ENCODE measurements at regions not wholly inside any gene's neighbourhood (a gene's known extent, or its start where the extent isn't known, plus 50 kb on each side); places are given as distances from the start of the nearest gene placed in this dataset.

DNA sequence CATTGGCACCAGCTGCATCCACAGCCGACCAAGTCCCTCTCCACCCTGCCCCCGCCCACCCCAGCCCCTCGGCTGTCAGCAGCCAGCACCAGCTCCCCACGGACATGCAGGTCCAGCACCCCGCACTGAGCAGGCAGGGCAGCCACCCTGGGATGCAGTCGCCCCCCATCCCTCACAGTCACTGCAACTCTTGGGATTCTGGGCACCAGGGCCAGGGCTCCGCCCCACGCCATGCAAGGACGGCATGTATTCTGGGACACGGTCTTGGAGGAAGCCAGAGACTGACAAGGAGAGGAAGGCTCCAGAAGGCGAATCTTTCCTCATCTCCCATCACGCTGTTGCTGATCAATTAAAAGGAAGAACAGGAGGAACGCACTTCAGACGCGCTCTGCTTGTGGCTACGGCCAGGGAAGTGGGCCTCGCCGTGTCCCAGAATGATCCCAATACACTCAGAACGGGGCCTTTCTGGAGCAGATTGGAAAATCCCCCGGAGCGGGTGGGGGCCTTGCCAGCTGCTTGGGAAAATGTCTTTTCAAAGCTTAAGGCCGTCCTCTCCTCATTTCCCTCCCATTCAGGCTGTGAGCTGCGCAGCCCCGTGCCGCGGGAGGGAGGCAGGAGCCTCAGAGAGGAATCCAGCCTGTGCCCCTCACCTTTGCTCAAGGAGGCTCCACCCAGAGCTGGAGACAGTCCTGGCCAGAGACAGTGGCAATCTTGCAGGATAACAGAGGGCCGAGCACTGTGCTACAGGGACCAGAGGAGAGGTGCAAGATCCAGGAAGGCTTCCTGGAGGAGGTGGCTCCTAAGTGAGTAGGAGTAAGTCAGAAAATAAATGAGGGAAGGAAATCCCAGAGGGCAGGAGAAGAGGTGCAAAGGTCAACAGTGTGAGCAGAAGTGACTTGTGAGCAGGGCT is 54.1 kb upstream of the DIO3 start (continued):
- TF ChIP-seq, protein P1, sequence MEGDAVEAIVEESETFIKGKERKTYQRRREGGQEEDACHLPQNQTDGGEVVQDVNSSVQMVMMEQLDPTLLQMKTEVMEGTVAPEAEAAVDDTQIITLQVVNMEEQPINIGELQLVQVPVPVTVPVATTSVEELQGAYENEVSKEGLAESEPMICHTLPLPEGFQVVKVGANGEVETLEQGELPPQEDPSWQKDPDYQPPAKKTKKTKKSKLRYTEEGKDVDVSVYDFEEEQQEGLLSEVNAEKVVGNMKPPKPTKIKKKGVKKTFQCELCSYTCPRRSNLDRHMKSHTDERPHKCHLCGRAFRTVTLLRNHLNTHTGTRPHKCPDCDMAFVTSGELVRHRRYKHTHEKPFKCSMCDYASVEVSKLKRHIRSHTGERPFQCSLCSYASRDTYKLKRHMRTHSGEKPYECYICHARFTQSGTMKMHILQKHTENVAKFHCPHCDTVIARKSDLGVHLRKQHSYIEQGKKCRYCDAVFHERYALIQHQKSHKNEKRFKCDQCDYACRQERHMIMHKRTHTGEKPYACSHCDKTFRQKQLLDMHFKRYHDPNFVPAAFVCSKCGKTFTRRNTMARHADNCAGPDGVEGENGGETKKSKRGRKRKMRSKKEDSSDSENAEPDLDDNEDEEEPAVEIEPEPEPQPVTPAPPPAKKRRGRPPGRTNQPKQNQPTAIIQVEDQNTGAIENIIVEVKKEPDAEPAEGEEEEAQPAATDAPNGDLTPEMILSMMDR (IDR thresholded peaks at IDR 0.05 in 2 of 3, conservative IDR thresholded peaks at IDR 0.05 in 1 of 3; ENCODE audit: borderline replicate concordance in 1 of 3, insufficient read depth in 1 of 3, low read depth in 2 of 3, low read length in 2 of 3), result no peak
- TF ChIP-seq ZNF274 (IDR thresholded peaks at IDR 0.05; ENCODE audit: low read depth, low read length), result no peak
- no peak for TF ChIP-seq SP1 (IDR thresholded peaks at IDR 0.05; ENCODE audit: low read depth)

DNA sequence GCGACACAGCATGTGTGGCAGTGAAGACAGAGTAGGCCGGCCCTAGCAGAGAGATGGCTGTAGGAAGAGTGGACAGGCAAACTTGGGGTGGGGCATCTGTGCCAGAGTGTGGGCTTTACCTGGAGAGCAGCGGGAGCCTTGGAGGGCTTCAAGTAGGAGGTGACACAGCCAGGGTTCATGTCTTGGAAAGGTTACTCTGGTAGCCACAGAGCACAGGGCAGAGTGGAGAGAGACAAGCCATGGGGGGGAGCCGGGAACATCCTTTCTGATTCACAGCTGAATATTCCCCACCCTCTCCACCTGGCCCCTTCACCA is 53.5 kb upstream of the DIO3 start:
- no peak for ATAC-seq
- Histone ChIP-seq H3K4me3 (replicated peaks in 1 of 2; ENCODE audit: low read depth in 1 of 2, low read length in 2 of 2) (no peak overlapping the region), H3K9me2 (ENCODE audit: insufficient read depth) (no peaks in the 10 kb centered on the region), H3K36me3 (ENCODE audit: control insufficient read depth in 1 of 2, insufficient read depth in 2 of 2, low read length in 2 of 2) (no peaks in the 10 kb centered on the region), H3K4me1 (ENCODE audit: control insufficient read depth in 1 of 2, insufficient read depth in 2 of 2, low read length in 2 of 2) (no peaks in the 10 kb centered on the region), H3K4me2 (ENCODE audit: low read length) (no peak overlapping the region), H4K20me1 (ENCODE audit: insufficient read depth) (no peaks in the 10 kb centered on the region), H3K9me3 (ENCODE audit: control insufficient read depth in 1 of 2, insufficient read depth in 1 of 2, low read depth in 1 of 2, low read length in 2 of 2) (no peaks in the 10 kb centered on the region), H2AFZ (ENCODE audit: low read depth, low read length, poor library complexity, severe bottlenecking) (no peak overlapping the region), H3K27me3 (ENCODE audit: insufficient read depth, low read length) (no peaks in the 10 kb centered on the region), H3K27ac (ENCODE audit: low read depth, low read length) (no peak overlapping the region), H3K9ac (ENCODE audit: low read length) (no peak overlapping the region), H3K79me2 (ENCODE audit: insufficient read depth, low read length) (no peaks in the 10 kb centered on the region)
- no TSS peak for BruUV-seq (replicated peaks)
- ChIA-PET POLR2A (no interaction called here), RAD21 (ENCODE audit: low non-redundant PET in 1 of 2, low total read pairs in 2 of 2, uncharacterized antibody in 2 of 2, unreplicated experiment in 2 of 2) (no interaction called here), CTCF (no interaction called here)
- no peak for DNase-seq (ENCODE audit: low read depth, low spot score)
- intact Hi-C loops (cut with micrococcal nuclease), result no loop called here
- TF ChIP-seq, protein P2, sequence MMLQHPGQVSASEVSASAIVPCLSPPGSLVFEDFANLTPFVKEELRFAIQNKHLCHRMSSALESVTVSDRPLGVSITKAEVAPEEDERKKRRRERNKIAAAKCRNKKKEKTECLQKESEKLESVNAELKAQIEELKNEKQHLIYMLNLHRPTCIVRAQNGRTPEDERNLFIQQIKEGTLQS (IDR thresholded peaks at IDR 0.05), result no peak
- TF ChIP-seq, protein P3, sequence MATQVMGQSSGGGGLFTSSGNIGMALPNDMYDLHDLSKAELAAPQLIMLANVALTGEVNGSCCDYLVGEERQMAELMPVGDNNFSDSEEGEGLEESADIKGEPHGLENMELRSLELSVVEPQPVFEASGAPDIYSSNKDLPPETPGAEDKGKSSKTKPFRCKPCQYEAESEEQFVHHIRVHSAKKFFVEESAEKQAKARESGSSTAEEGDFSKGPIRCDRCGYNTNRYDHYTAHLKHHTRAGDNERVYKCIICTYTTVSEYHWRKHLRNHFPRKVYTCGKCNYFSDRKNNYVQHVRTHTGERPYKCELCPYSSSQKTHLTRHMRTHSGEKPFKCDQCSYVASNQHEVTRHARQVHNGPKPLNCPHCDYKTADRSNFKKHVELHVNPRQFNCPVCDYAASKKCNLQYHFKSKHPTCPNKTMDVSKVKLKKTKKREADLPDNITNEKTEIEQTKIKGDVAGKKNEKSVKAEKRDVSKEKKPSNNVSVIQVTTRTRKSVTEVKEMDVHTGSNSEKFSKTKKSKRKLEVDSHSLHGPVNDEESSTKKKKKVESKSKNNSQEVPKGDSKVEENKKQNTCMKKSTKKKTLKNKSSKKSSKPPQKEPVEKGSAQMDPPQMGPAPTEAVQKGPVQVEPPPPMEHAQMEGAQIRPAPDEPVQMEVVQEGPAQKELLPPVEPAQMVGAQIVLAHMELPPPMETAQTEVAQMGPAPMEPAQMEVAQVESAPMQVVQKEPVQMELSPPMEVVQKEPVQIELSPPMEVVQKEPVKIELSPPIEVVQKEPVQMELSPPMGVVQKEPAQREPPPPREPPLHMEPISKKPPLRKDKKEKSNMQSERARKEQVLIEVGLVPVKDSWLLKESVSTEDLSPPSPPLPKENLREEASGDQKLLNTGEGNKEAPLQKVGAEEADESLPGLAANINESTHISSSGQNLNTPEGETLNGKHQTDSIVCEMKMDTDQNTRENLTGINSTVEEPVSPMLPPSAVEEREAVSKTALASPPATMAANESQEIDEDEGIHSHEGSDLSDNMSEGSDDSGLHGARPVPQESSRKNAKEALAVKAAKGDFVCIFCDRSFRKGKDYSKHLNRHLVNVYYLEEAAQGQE (IDR thresholded peaks at IDR 0.05; ENCODE audit: low read depth), result no peak
- TF ChIP-seq SP1 (IDR thresholded peaks at IDR 0.05; ENCODE audit: low read depth), result no peak
- TF ChIP-seq FOSL1 (IDR thresholded peaks at IDR 0.05; ENCODE audit: low read depth), result no peak
- TF ChIP-seq, protein P1 (IDR thresholded peaks at IDR 0.05 in 2 of 3, conservative IDR thresholded peaks at IDR 0.05 in 1 of 3; ENCODE audit: borderline replicate concordance in 1 of 3, insufficient read depth in 1 of 3, low read depth in 2 of 3, low read length in 2 of 3), result no peak
- TF ChIP-seq CEBPB (IDR thresholded peaks at IDR 0.05; ENCODE audit: low read depth), result no peak
- TF ChIP-seq TCF7L2 (IDR thresholded peaks at IDR 0.05; ENCODE audit: borderline replicate concordance, extremely low read depth, insufficient read depth, insufficient read length), result no peak
- TF ChIP-seq POLR2AphosphoS5 (IDR thresholded peaks at IDR 0.05; ENCODE audit: low read depth, low read length), result no peak
